Liver (tissue), 8 donors: ENCODE measurements at regions not wholly inside any gene's neighbourhood (a gene's known extent, or its start where the extent isn't known, plus 50 kb on each side); places are given as distances from the start of the nearest gene placed in this dataset.

Experiments used
- DNase-seq: peaks from one replicate; pipeline ENCODE4 v3.0.0-alpha.2; 2017; ENCODE audit warnings: low spot score
- H3K27ac ChIP-seq, 2 donors: one replicate each; pipeline ENCODE4 v1.7.0; 2013; ENCODE audit warnings: inconsistent platforms in 2 of 2, low read length in 2 of 2, control low read depth in 1 of 2, low read depth in 1 of 2, mild to moderate bottlenecking in 1 of 2
- H3K27me3 ChIP-seq, 4 donors: one replicate each; pipeline versions ENCODE4 v1.6.1 to v1.7.0; 2013; ENCODE audit warnings: low read length in 3 of 4, inconsistent platforms in 1 of 4, mild to moderate bottlenecking in 1 of 4, moderate library complexity in 1 of 4; ENCODE audit not compliant: control insufficient read depth in 4 of 4, insufficient read depth in 4 of 4
- H3K36me3 ChIP-seq, 4 donors: one replicate each; pipeline versions ENCODE4 v1.6.1 to v1.7.0; 2013; ENCODE audit warnings: low read length in 3 of 4, mild to moderate bottlenecking in 3 of 4, low read depth in 1 of 4, moderate library complexity in 1 of 4; ENCODE audit not compliant: control insufficient read depth in 4 of 4, insufficient read depth in 3 of 4
- H3K4me1 ChIP-seq, 4 donors: one replicate each; pipeline versions ENCODE4 v1.6.1 to v1.7.0; 2013; ENCODE audit warnings: low read length in 3 of 4, mild to moderate bottlenecking in 3 of 4, moderate library complexity in 1 of 4; ENCODE audit not compliant: control insufficient read depth in 4 of 4, insufficient read depth in 4 of 4
- H3K4me3 ChIP-seq, 3 donors: one replicate each; pipeline versions ENCODE4 v1.6.1 to v1.7.0; 2013; ENCODE audit warnings: low read length in 3 of 3, control low read depth in 1 of 3, low read depth in 1 of 3, mild to moderate bottlenecking in 1 of 3
- H3K9ac ChIP-seq, 2 donors: one replicate each; pipeline ENCODE4 v1.7.0; 2013; ENCODE audit warnings: low read length in 2 of 2, mild to moderate bottlenecking in 2 of 2, moderate library complexity in 2 of 2, control low read depth in 1 of 2, low read depth in 1 of 2
- H3K9me3 ChIP-seq, 4 donors: one replicate each; pipeline versions ENCODE4 v1.6.1 to v1.7.0; 2013; ENCODE audit warnings: low read length in 3 of 4; ENCODE audit not compliant: control insufficient read depth in 4 of 4
- ATF3 ChIP-seq: IDR thresholded peaks from 2 replicates; pipeline ENCODE4 v1.6.1; 2016; ENCODE audit warnings: antibody characterized with exemption
- EGR1 ChIP-seq, 2 donors: IDR thresholded peaks; 2 replicates each; pipeline ENCODE4 v1.6.1; 2016 to 2018; ENCODE audit warnings: antibody characterized with exemption in 2 of 2, low read depth in 2 of 2
- FOXA1 ChIP-seq: IDR thresholded peaks from 2 replicates; pipeline ENCODE4 v1.6.1; 2016; ENCODE audit warnings: antibody characterized with exemption
- GABPA ChIP-seq, 2 donors: IDR thresholded peaks in 1 of 2; conservative IDR thresholded peaks in 1 of 2; 2 replicates each; pipeline ENCODE4 v1.6.1; 2016; ENCODE audit warnings: antibody characterized with exemption in 2 of 2, mild to moderate bottlenecking in 1 of 2, moderate library complexity in 1 of 2
- HNF4G ChIP-seq: IDR thresholded peaks from 2 replicates; pipeline ENCODE4 v1.6.1; 2016; ENCODE audit warnings: antibody characterized with exemption
- JUND ChIP-seq, 2 donors: IDR thresholded peaks; 2 replicates each; pipeline ENCODE4 v1.6.1; 2016; ENCODE audit warnings: antibody characterized with exemption in 2 of 2
- NR2F2 ChIP-seq: IDR thresholded peaks from 2 replicates; pipeline ENCODE4 v1.6.1; 2016; ENCODE audit warnings: antibody characterized with exemption
- RAD21 ChIP-seq, 2 donors: IDR thresholded peaks; 2 replicates each; pipeline ENCODE4 v1.6.1; 2016; ENCODE audit warnings: antibody characterized with exemption in 2 of 2, mild to moderate bottlenecking in 2 of 2
- RXRA ChIP-seq, 2 donors: IDR thresholded peaks; 2 replicates each; pipeline ENCODE4 v1.6.1; 2017 to 2018; ENCODE audit warnings: antibody characterized with exemption in 2 of 2, mild to moderate bottlenecking in 1 of 2
- SP1 ChIP-seq: IDR thresholded peaks from 2 replicates; pipeline ENCODE4 v1.6.1; 2018; ENCODE audit warnings: antibody characterized with exemption, mild to moderate bottlenecking
- TAF1 ChIP-seq: conservative IDR thresholded peaks from 2 replicates; pipeline ENCODE4 v1.6.1; 2016; ENCODE audit warnings: antibody characterized with exemption, mild to moderate bottlenecking
- YY1 ChIP-seq: IDR thresholded peaks from 2 replicates; pipeline ENCODE4 v1.6.1; 2016; ENCODE audit warnings: antibody characterized with exemption, mild to moderate bottlenecking
- ZBTB33 ChIP-seq: IDR thresholded peaks from 2 replicates; pipeline ENCODE4 v1.6.1; 2016; ENCODE audit warnings: antibody characterized with exemption
- WGBS: extraction: QIAGEN DNeasy Blood & Tissue Kit; methylation state at CpG from one replicate; pipeline ENCODE4 v1.1.7; 2013; 5-methylcytosine and 5-hydroxymethylcytosine counted together
- TF ChIP-seq, protein P1 (sequence below): IDR thresholded peaks from 2 replicates; pipeline ENCODE4 v1.6.1; 2016; ENCODE audit warnings: antibody characterized with exemption, mild to moderate bottlenecking
- TF ChIP-seq, protein P2 (sequence below): fragments of 150-350 bp; IDR thresholded peaks from 2 replicates; pipeline ENCODE4 v1.5.1; 2017; ENCODE audit warnings: improper control_type of control experiment, low read depth, low read length; ENCODE audit not compliant: missing input control
- donor health status: healthy.
- donor health status: healthy.
- donor health status: healthy.
- donor health status: healthy.
- donor health status: healthy.

DNA sequence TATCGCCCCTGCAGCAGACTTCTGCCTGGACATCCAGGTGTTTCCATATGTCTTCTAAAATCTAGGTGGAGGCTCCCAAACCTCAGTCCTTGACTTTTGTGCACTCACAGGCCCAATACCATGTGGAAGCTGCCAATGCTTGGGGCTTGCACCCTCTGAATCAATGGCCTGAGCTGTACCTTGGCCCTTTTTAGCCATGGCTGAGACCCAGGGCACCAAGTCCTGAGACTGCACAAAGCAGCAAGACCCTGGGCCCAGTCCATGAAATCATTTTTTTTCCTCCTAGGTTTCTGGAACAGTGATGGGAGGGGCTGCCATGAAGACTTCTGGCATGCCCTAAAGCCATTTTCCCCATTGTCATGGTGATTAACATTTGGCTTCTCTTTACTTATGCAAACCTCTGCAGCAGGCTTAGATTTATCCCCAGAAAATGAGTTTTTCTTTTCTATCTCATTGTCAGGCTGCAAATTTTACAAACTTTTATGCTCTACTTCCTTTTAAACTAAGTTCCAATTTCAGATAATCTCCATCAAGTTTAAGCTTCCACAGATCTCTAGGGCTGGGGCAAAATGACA lies 1445.8 kb upstream of the FLRT2 start:
- Histone ChIP-seq H3K36me3 (no peaks in the 10 kb centered on the region), H3K27ac (no peak overlapping the region), H3K4me1 (no peaks in the 10 kb centered on the region), H3K27me3 (peaks cover 0 to 2% (median 0%) of the 10 kb centered on the region in 4 donors), H3K9me3 (no peaks in the 10 kb centered on the region), H3K4me3 (no peak overlapping the region), H3K9ac (no peak overlapping the region)
- TF ChIP-seq, protein P1, sequence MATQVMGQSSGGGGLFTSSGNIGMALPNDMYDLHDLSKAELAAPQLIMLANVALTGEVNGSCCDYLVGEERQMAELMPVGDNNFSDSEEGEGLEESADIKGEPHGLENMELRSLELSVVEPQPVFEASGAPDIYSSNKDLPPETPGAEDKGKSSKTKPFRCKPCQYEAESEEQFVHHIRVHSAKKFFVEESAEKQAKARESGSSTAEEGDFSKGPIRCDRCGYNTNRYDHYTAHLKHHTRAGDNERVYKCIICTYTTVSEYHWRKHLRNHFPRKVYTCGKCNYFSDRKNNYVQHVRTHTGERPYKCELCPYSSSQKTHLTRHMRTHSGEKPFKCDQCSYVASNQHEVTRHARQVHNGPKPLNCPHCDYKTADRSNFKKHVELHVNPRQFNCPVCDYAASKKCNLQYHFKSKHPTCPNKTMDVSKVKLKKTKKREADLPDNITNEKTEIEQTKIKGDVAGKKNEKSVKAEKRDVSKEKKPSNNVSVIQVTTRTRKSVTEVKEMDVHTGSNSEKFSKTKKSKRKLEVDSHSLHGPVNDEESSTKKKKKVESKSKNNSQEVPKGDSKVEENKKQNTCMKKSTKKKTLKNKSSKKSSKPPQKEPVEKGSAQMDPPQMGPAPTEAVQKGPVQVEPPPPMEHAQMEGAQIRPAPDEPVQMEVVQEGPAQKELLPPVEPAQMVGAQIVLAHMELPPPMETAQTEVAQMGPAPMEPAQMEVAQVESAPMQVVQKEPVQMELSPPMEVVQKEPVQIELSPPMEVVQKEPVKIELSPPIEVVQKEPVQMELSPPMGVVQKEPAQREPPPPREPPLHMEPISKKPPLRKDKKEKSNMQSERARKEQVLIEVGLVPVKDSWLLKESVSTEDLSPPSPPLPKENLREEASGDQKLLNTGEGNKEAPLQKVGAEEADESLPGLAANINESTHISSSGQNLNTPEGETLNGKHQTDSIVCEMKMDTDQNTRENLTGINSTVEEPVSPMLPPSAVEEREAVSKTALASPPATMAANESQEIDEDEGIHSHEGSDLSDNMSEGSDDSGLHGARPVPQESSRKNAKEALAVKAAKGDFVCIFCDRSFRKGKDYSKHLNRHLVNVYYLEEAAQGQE = no peak
- TF ChIP-seq SP1 = no peak
- TF ChIP-seq HNF4G = no peak
- no peak for TF ChIP-seq JUND (IDR thresholded peaks at IDR 0.05)
- TF ChIP-seq YY1 = no peak
- TF ChIP-seq FOXA1 = no peak
- TF ChIP-seq RXRA (IDR thresholded peaks at IDR 0.05) = no peak
- no peak for TF ChIP-seq NR2F2
- TF ChIP-seq TAF1 = no peak
- no peak for TF ChIP-seq ZBTB33
- TF ChIP-seq GABPA (IDR thresholded peaks at IDR 0.05 in 1 of 2, conservative IDR thresholded peaks at IDR 0.05 in 1 of 2) = no peak
- WGBS = 90% methylated on average over 1 of the region's 1 CpG
- no peak for DNase-seq

- H3K36me3 ChIP-seq = no peaks in the 10 kb centered on the region
- no peaks in the 10 kb centered on the region for H3K9me3 ChIP-seq
- no peak for DNase-seq
- peaks cover 0 to 2% (median 0%) of the 10 kb centered on the region in 4 donors for H3K27me3 ChIP-seq
- no peaks in the 10 kb centered on the region for H3K4me1 ChIP-seq
- no peak overlapping the region for H3K27ac ChIP-seq
- TF ChIP-seq HNF4G (no peak), RAD21 (IDR thresholded peaks at IDR 0.05) (no peak), EGR1 (IDR thresholded peaks at IDR 0.05; ENCODE audit: low read depth in 2 of 2) (no peak), ATF3 (no peak), RXRA (IDR thresholded peaks at IDR 0.05) (no peak), YY1 (no peak), NR2F2 (no peak)
- TF ChIP-seq, protein P2, sequence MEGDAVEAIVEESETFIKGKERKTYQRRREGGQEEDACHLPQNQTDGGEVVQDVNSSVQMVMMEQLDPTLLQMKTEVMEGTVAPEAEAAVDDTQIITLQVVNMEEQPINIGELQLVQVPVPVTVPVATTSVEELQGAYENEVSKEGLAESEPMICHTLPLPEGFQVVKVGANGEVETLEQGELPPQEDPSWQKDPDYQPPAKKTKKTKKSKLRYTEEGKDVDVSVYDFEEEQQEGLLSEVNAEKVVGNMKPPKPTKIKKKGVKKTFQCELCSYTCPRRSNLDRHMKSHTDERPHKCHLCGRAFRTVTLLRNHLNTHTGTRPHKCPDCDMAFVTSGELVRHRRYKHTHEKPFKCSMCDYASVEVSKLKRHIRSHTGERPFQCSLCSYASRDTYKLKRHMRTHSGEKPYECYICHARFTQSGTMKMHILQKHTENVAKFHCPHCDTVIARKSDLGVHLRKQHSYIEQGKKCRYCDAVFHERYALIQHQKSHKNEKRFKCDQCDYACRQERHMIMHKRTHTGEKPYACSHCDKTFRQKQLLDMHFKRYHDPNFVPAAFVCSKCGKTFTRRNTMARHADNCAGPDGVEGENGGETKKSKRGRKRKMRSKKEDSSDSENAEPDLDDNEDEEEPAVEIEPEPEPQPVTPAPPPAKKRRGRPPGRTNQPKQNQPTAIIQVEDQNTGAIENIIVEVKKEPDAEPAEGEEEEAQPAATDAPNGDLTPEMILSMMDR = no peak
- TF ChIP-seq, protein P1 = no peak
- H3K9ac ChIP-seq = no peak overlapping the region
- H3K4me3 ChIP-seq = no peak overlapping the region
Measured at GRCh38 chr14:84085493-84085892, 1444.5 kb upstream of the FLRT2 start.
